HCT116 (cell line): ENCODE measurements at regions not wholly inside any gene's neighbourhood (a gene's known extent, or its start where the extent isn't known, plus 50 kb on each side); places are given as distances from the start of the nearest gene placed in this dataset.

Experiments
- ATAC-seq: fragments of 200-7000 bp; cut with Tn5 transposase; 2 replicates; pipeline ENCODE4 v1.9.1; 2020; ENCODE audit warnings: mild to moderate bottlenecking, moderate library complexity
- BruUV-seq: library from RNA; stranded (reverse); fragments of 400-500 nt; replicated peaks from 2 replicates; lab custom pipeline; 2021; lab: Mats Ljungman, UMichigan
- CTCF ChIA-PET: fragments of 300-600 bp; sonication (Branson Sonifier 250); formaldehyde crosslinking; loops from one replicate; lab custom pipeline; 2021; ENCODE audit warnings: antibody characterized with exemption; lab: Charles Lee
- POLR2A ChIA-PET: fragments of 300-600, 350-600 bp; sonication (Branson Sonifier 250); formaldehyde crosslinking; loops from one replicate; lab custom pipeline; 2021; ENCODE audit warnings: antibody characterized with exemption; lab: Charles Lee
- RAD21 ChIA-PET, 2 experiments: fragments of 300-600 bp; sonication (Branson Sonifier 250); formaldehyde crosslinking; loops; one replicate each; lab custom pipeline; 2023; ENCODE audit warnings: low total read pairs in 2 of 2; ENCODE audit not compliant: uncharacterized antibody in 2 of 2, unreplicated experiment in 2 of 2, low non-redundant PET in 1 of 2; lab: Charles Lee
- DNase-seq: peaks from one replicate; pipeline ENCODE4 v3.0.0-alpha.2; 2010; ENCODE audit warnings: low read depth, low spot score
- H2AFZ ChIP-seq: fragments of 200-600 bp; shearing (Covaris generic), sonication (generic); 2 replicates; pipeline ENCODE4 v1.6.1; 2017; ENCODE audit warnings: low read depth, mixed run types, mixed read lengths, antibody characterized with exemption, low read length; ENCODE audit not compliant: poor library complexity, severe bottlenecking
- H3K27ac ChIP-seq: 2 replicates; pipeline ENCODE4 v1.5.1; 2012; ENCODE audit warnings: low read depth, low read length
- H3K27me3 ChIP-seq: fragments of 200-600 bp; sonication (generic); 2 replicates; pipeline ENCODE4 v1.6.1; 2016; ENCODE audit warnings: mixed run types, low read length, mixed read lengths; ENCODE audit not compliant: insufficient read depth
- H3K36me3 ChIP-seq, 2 experiments: fragments of 200-500 bp in 1 of 2; fragments of 200-600 bp in 1 of 2; sonication (Bioruptor generic) in 1 of 2; sonication (generic) in 1 of 2; 2 replicates each; pipeline versions ENCODE4 v1.5.1 to v1.6.1; 2014 to 2016; ENCODE audit warnings: low read length in 2 of 2, inconsistent platforms in 1 of 2, mixed read lengths in 1 of 2, mixed run types in 1 of 2; ENCODE audit not compliant: insufficient read depth in 2 of 2, control insufficient read depth in 1 of 2
- H3K4me1 ChIP-seq, 2 experiments: fragments of 200-600 bp in 1 of 2; sonication (generic) in 1 of 2; 2 replicates each; pipeline versions ENCODE4 v1.5.1 to v1.6.1; 2012 to 2017; ENCODE audit warnings: low read length in 2 of 2, inconsistent platforms in 1 of 2, mild to moderate bottlenecking in 1 of 2, mixed read lengths in 1 of 2, mixed run types in 1 of 2, moderate library complexity in 1 of 2; ENCODE audit not compliant: insufficient read depth in 2 of 2, control insufficient read depth in 1 of 2
- H3K4me2 ChIP-seq: fragments of 200-600 bp; sonication (generic); 2 replicates; pipeline ENCODE4 v1.6.1; 2017; ENCODE audit warnings: mixed run types, low read length, mixed read lengths
- H3K4me3 ChIP-seq, 2 experiments: fragments of 200-600 bp in 1 of 2; sonication (generic) in 1 of 2; replicated peaks in 1 of 2; 2 replicates each; pipeline ENCODE4 v1.5.1; 2011 to 2016; ENCODE audit warnings: low read length in 2 of 2, control low read depth in 1 of 2, low read depth in 1 of 2, mild to moderate bottlenecking in 1 of 2, mixed read lengths in 1 of 2, mixed run types in 1 of 2
- H3K79me2 ChIP-seq: fragments of 200-600 bp; sonication (generic); 2 replicates; pipeline ENCODE4 v1.6.1; 2017; ENCODE audit warnings: mild to moderate bottlenecking, mixed run types, low read length, moderate library complexity, mixed read lengths; ENCODE audit not compliant: insufficient read depth
- H3K9ac ChIP-seq: fragments of 200-600 bp; sonication (generic); 2 replicates; pipeline ENCODE4 v1.6.1; 2016; ENCODE audit warnings: low read length, mixed read lengths
- H3K9me2 ChIP-seq: fragments of 200-600 bp; sonication (generic), shearing (Covaris generic); 2 replicates; pipeline ENCODE4 v1.6.1; 2017; ENCODE audit warnings: mixed run types, mild to moderate bottlenecking, moderate library complexity; ENCODE audit not compliant: insufficient read depth
- H3K9me3 ChIP-seq, 2 experiments: fragments of 200-500 bp in 1 of 2; fragments of 200-600 bp in 1 of 2; sonication (Bioruptor generic) in 1 of 2; sonication (generic) in 1 of 2; 2 replicates each; pipeline ENCODE4 v1.6.1; 2014 to 2017; ENCODE audit warnings: low read length in 2 of 2, mixed read lengths in 2 of 2, inconsistent platforms in 1 of 2, low read depth in 1 of 2, mild to moderate bottlenecking in 1 of 2, mixed run types in 1 of 2, moderate library complexity in 1 of 2; ENCODE audit not compliant: control insufficient read depth in 1 of 2, insufficient read depth in 1 of 2
- H4K20me1 ChIP-seq: fragments of 200-600 bp; sonication (generic), shearing (Covaris generic); 2 replicates; pipeline ENCODE4 v1.6.1; 2017; ENCODE audit warnings: mixed run types, mild to moderate bottlenecking, moderate library complexity; ENCODE audit not compliant: insufficient read depth
- CBX3 ChIP-seq: IDR thresholded peaks from 2 replicates; pipeline ENCODE4 v1.6.1; 2012; ENCODE audit warnings: low read depth
- CEBPB ChIP-seq: IDR thresholded peaks from 2 replicates; pipeline ENCODE4 v1.6.1; 2012; ENCODE audit warnings: low read depth
- ELF1 ChIP-seq: IDR thresholded peaks from 2 replicates; pipeline ENCODE4 v1.6.1; 2012; ENCODE audit warnings: low read depth, borderline replicate concordance
- EZH2phosphoT487 ChIP-seq: fragments of 200-600 bp; IDR thresholded peaks from 2 replicates; pipeline ENCODE4 v1.6.1; 2018; ENCODE audit warnings: antibody characterized with exemption, borderline replicate concordance
- POLR2A ChIP-seq: IDR thresholded peaks from 2 replicates; pipeline ENCODE4 v1.7.0; 2011; ENCODE audit warnings: borderline replicate concordance; ENCODE audit not compliant: insufficient read depth, insufficient read length; ENCODE audit errors: extremely low read depth
- POLR2AphosphoS5 ChIP-seq: IDR thresholded peaks from 2 replicates; pipeline ENCODE4 v1.6.1; 2011; ENCODE audit warnings: mild to moderate bottlenecking, low read depth, low read length, moderate library complexity
- SIN3A ChIP-seq: IDR thresholded peaks from 2 replicates; pipeline ENCODE4 v1.6.1; 2012; ENCODE audit warnings: low read depth
- TCF7L2 ChIP-seq: IDR thresholded peaks from 2 replicates; pipeline ENCODE4 v1.7.0; 2011; ENCODE audit warnings: borderline replicate concordance, inconsistent platforms; ENCODE audit not compliant: insufficient read depth, insufficient read length; ENCODE audit errors: extremely low read depth
- YY1 ChIP-seq: IDR thresholded peaks from 2 replicates; pipeline ENCODE4 v1.6.1; 2011; ENCODE audit warnings: low read length, low read depth, moderate library complexity, mild to moderate bottlenecking; ENCODE audit not compliant: insufficient replicate concordance; ENCODE audit errors: extremely low read depth
- ZNF274 ChIP-seq: fragments of 200-500 bp; sonication (Bioruptor generic); IDR thresholded peaks from 2 replicates; pipeline ENCODE4 v1.6.1; 2014; ENCODE audit warnings: mild to moderate bottlenecking, low read depth, low read length, inconsistent platforms
- intact Hi-C: fragments of 100-400 bp; cut with micrococcal nuclease; formaldehyde crosslinking; loops from 2 replicates; pipeline ENCODE4 v1.10.0; 2022

DNA sequence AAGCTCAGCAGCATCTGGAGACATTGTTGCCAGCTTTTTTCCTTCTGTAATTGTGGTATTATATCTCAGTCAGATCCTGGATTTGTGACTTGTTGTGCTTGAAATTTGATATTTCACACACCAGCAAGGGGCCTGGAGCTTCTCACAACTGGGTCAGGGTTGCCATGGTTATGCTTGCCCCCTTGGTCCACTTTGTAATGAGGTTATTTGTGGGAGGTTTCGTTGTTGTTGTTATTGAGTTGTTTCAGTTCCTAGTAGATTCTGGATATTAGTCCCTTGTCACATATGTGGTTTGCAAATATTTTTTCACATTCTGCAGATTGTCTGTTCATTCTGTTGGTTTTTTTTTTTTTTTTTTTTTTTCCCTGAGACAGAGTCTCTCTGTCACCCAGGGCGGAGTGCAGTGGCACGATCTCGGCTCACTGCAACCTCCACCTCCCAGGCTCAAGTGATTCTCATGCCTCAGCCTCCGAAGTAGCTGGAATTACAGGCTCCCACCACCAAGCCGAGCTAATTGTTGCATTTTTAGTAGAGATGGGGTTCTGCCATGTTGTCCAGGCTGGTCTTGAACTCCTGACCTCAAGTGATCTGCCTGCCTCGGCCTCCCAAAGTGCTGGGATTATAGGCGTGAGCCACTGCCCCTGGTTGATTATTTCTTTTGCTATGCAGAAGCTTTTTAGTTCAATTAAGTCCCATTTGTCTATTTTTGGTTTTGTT lies 80.6 kb upstream of the ETV6 start:
- no peak for ATAC-seq
- intact Hi-C loops = no loop called here
- ChIA-PET POLR2A (no interaction called here), RAD21 (no interaction called here), CTCF (no interaction called here)
- Histone ChIP-seq H3K79me2 (no peaks in the 10 kb centered on the region), H3K4me2 (no peak overlapping the region), H4K20me1 (no peaks in the 10 kb centered on the region), H3K9me3 (no peaks in the 10 kb centered on the region; a peak in 1 of 4 replicates), H3K4me3 (no peak overlapping the region), H3K9me2 (no peaks in the 10 kb centered on the region), H3K27me3 (no peaks in the 10 kb centered on the region), H3K27ac (no peak overlapping the region), H3K9ac (no peak overlapping the region), H3K36me3 (no peaks in the 10 kb centered on the region), H2AFZ (no peak overlapping the region), H3K4me1 (no peaks in the 10 kb centered on the region)
- BruUV-seq = no TSS peak
- no peak for DNase-seq
- TF ChIP-seq SIN3A (no peak), POLR2AphosphoS5 (no peak), CBX3 (no peak), CEBPB (no peak), POLR2A (no peak), ELF1 (no peak), YY1 (no peak), ZNF274 (no peak)

DNA sequence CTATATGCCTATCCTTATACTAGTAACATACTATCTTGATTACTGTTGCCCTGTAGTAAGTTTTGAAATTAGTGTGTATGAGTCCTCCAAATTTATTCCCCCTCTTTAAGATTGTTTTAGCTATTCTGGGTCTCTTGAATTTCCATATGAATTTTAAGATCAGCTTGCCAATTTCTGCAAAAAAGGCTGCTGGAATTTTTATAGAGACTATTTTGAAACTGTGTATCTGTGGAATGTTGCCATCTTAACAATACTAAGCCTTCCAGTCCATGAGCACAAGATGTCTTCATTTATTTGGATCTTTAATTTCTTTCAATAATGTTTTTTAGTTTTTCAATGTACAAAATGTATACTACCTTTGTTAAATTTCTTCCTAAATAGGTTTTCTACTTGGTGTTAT lies 79.8 kb upstream of the ETV6 start:
- Histone ChIP-seq H3K9me2 (no peaks in the 10 kb centered on the region), H3K9ac (no peak overlapping the region), H2AFZ (no peak overlapping the region), H3K36me3 (no peaks in the 10 kb centered on the region), H3K4me2 (no peak overlapping the region), H3K27me3 (no peaks in the 10 kb centered on the region), H3K27ac (no peak overlapping the region), H3K9me3 (peaks cover 4 to 6% of the 10 kb centered on the region in 2 experiments; a peak in 2 of 4 replicates), H3K4me1 (no peaks in the 10 kb centered on the region), H4K20me1 (no peaks in the 10 kb centered on the region), H3K4me3 (no peak overlapping the region), H3K79me2 (no peaks in the 10 kb centered on the region)
- CTCF ChIA-PET = no interaction called here
- intact Hi-C loops = no loop called here
- TF ChIP-seq TCF7L2 (no peak), EZH2phosphoT487 (no peak)
- BruUV-seq = no TSS peak
- DNase-seq = no peak
- no peak for ATAC-seq
- RAD21 ChIA-PET = no interaction called here
- POLR2A ChIA-PET = no interaction called here
